ENCODE measurements at regions not wholly inside any gene's neighbourhood (a gene's known extent, or its start where the extent isn't known, plus 50 kb on each side); places are given as distances from the start of the nearest gene placed in this dataset.

DNA sequence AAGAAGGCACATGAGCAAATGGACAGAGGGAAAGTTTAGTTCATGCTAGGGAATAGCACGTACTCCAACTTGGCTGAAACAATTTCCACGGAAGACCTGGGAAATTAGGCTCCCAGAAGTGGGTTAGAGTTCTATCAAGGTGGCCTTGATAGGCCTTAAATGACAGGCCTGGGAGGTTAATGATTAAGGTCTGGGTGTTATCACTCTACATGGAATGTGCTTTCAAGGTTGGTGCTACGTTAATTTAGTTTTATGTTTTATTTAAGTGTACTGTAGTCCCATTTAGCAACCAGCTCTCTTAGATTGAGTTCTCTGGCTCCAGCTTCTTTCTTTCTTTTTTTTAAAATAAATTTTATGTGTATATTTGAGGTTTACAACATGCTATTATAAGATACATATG is 121.4 kb upstream of the MEF2C start:
- DNase-seq = no peak

DNA sequence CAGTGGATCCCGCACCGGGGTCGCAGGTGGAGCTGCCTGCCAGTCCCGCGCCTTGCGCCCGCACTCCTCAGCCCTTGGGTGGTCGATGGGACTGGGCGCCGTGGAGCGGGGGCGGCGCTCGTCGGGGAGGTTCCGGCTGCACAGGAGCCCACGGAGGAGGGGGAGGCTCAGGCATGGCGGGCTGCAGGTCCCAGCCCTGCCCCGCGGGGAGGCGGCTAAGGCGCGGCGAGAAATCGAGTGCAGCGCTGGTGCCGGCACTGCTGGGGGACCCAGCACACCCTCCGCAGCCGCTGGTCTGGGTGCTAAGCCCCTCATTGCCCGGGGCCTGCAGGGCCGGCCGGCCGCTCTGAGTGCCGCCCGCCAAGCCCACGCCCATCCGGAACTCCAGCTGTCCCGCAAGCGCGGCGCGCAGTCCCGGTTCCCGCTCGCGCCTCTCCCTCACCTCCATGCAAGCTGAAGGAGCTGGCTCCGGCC is 120.6 kb upstream of the MEF2C start:
- no peak for DNase-seq

DNA sequence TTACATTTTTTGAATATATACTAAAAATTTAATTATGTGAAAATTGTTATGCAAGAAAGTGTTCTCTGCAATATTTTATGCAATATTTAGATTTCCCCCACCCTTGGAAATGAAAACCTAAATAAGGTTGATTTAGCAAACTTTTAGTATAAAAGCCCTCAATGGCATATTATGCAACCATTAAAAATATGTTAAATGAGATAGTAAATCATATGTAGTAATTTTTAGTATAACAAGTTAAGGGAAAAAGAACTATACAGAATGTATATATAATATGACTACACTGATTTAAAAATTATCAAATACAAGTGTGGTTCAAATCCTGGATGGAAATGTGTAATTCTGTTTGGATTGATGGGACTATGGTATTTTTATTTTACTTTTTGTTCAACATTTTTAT is 116.9 kb upstream of the MEF2C start:
- DNase-seq = no peak

DNA sequence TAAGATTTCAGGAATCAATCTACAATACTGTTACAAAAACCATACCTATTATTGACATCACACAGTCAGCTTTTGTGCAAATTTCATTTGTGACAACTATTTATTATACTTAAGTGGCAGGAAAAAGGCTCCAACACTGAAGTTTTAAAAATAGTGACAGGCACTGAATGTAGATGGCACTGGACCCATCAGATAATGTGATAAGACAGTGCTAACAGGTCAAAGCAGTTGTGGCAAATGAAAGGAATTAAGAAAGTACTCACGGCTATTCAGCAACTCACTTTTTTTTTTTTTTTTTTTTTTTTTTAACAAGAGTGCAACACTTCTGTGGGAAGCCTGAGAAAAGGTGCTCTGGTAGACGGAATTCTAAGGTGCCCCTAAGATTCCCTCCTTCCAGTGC is 115.0 kb upstream of the MEF2C start:
- DNase-seq = no peak

DNA sequence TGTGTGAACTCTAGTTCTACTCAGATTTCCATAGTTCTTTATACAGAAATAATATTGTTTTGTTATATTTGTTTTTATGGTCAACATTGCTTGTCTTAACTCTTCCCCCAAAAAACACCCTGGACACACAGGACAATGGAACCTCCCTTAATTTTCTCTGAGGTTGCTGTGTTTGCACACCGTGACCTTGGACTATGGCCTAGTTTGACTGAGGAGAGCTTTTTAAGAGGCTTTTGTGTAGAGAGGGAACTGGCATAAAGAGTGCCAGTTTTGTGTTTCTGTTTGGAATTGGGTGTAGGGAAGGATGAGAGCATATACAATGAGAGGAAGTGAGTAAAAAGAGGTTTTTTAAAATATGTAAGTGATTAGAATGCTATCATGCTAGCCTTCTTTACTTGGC is 101.1 kb upstream of the MEF2C start:
- DNase-seq = no peak

DNA sequence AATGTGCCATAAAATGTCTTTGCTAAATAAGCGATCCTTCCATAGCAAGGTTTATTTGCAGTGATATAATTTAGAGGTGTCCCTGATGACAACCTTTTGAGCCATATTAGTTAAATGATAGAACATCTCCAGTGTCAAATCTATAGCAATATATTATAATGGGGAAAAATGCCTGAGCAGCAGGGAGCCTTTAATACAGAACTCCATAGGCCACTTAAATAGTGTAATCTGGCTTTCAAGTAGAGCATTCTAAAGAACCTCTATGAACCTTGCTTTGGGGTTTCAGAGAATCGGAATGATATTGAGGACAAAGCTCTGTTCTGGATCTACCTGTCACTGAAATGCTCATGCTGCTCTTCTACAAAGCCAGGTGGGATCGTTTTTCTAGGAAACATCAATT is 96.7 kb upstream of the MEF2C start:
- DNase-seq = no peak

DNA sequence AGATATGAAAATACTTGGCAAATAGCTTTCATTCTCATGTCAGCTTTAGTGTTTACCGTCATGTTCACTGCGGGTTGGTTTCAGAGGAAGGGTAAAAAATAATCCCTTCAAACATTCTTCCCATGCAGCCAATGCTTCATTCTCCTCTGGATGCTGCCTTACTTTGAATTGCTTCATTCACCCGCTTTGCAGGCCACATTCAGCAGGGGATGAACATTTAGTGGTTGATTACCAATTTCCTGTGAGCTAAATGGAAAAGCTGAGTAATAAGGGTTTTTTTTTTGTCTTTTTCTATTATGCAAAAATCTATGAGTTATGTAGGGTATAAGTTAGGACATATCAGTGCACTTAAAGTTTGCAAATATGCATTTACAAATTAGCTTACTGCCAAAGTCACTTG is 96.3 kb upstream of the MEF2C start:
- no peak for DNase-seq

DNA sequence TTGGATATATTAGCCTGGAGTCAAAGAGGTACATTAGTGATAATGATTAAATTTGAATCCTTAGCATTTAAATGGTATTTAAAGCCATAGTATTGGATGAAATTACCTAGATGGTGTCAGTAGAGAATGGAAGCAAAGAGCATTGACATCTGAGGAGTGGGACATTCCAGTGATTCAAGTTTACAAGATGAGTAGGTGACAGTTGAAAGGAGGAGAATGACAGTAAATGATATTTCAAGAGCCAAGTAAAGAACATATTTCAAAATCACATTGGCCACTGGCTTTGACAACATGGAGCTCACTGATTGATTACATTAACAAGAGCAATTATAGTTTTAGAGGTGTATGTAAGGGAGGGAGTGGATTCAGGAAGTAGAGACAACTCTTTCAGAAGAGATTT is 93.9 kb upstream of the MEF2C start:
- no peak for DNase-seq

DNA sequence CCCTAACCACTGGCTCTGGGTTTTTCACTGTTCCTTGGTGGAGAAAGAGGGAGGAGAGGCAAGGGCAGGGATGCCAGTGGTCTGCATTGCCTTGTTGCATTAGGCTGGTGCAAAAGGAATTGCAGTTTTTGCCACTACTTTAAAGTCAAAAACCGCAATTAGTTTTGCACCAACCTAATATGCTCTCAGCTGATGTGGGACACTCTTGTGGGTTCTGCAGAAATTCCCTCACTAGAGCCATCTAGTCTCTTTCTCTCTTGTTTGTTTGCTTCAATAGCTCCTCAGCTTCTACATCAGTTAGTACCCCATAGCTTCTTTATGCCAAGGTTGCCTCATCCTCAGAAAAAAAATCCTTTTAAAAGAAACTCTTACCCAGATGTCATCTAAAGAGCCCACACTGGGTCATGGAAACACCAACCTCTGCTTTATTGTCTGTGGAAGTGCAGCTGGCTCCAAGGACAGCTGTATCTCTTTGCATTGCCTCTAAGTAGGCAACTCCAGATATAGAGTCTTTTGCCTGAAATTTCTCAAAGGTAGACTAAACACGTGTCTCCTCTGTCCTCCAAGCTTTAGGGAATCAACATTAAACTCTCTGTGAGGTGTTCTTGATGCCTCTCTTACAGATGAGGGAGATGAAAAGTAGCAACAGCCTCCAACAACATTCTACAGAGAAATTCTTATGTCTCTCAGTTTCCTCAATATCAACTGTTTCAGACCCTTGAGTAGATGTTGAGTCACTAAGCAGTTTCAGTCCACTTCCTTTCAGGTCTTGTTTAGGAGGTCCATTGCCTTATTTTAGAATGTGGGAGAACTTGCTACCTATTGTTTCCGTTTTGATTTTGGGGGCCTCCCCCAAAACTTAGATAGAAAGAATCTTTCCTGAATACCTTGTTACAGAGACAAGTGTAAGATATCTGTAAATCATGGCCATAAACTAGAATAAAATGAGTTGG is 84.9 kb upstream of the MEF2C start:
- no peak for DNase-seq

DNA sequence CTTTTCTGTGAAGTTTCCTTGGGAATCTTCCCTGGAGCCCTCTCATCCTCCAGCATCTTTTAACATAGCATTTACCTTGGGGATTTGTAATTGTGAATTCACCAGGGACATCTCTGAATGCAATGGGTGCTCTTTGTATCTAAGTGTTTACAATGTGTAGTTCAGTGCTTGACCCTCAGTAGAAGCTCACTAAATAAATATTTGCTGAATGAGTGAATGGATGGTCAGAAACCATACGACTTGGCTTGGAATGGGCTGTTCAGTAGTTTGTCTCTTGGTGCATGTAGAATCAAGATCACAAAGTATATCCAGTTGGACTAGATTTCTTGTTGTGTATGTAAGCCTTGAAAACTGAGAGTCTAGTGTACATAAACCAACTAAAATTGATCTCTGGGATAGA is 81.8 kb upstream of the MEF2C start:
- no peak for DNase-seq

DNA sequence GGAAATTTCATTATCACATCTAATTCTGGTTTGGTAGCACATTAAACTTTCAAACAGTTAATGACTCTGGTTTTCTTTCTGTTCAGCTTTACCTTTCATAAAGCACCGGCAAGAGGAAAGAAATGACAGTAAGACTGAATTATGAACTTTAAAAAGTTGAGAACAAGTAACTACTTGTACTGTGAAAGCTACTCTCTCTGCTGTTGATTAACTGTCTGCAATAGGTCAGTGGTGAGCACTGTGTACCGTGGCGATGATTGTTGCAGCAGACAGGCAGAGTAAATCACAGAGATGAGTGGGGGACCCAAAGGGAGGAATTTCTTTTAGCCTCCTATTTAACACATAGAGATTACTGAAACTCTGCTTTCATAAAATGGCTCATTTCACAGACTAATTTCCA is 74.0 kb upstream of the MEF2C start:
- no peak for DNase-seq

DNA sequence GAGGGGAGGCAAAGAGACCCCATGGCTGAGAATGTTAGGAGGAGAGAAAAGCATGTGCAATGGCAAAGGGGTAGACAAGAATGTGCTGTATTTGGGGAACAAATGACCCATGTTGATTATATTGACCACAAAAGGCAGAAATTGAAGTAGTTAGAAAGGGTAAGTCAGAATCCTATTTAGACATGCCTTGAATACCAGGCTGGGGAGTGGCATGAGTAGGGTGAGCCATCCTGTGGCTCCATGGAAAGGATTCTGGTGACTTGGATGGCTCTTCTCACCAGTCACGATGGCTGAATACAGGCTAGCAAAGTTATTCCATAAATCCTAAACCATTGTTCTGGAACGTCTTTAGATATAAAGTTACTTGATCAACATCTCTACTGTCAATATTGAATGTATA is 73.4 kb upstream of the MEF2C start:
- DNase-seq = no peak

DNA sequence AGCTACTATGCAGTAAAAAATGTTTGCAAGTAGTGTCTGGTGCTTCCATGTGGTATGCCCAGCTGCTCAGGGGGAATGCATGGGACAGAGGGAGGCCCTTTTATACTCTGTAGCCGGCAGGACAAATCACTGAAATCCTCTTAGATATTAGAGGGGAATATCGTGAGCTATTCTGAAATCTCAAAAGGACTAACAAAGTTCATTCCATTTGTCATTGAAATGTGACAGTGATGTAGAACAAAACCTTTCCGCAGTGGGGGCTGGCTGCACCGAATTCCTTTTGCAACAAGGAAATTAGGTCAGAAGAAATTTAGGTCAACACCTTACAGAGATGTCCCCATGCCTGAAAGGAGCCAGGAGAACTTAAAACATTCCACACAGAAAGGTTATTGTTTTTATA is 72.4 kb upstream of the MEF2C start:
- DNase-seq = no peak

DNA sequence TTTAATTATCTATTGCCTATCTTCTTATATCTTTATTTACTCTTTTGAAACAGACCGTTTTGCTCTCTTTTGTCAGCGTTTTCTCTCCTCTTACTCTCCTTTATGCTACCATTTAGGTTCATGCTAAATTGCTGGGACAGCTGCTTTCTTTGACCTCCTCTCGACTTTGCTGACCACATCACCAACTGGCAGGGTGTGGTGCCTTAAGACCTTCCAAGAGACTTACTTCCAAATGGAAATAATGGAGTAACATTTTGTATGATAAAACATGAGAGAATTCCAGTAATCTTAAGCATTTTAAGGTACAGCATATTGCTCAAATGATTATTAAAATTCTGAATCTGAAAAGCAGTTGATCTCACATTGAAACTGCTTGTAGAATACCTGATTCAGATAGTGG is 71.5 kb upstream of the MEF2C start:
- no peak for DNase-seq

DNA sequence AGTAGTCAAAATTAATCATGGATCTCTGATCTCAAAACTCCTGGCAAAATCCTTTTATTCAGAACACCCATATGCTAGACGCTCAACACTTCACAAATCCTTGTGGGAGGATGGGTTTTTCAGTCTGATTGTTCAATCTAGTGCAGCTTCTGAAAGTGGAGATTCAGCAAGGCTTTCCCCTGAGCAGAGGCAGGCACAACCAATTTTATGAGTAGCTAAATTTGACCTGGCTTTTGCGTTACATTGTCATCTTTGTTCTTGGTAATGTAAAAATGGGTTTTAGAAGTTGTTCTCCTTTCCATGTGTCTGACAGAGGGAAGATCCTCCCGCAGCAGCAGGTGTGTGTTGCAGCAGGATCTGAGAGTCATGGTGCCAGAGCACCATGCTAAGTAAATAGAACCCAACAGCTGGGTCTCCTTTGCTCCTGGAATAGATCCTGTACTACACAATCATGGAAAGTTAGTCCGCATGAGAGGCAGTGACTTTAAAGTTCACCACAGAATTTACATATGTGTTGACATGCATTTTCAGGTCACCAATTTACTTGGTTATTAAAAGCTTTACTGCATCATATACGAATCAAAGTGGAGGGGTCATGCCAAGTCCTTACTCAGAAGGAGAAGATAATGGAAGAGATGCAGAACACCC is 70.1 kb upstream of the MEF2C start:
- DNase-seq = no peak

DNA sequence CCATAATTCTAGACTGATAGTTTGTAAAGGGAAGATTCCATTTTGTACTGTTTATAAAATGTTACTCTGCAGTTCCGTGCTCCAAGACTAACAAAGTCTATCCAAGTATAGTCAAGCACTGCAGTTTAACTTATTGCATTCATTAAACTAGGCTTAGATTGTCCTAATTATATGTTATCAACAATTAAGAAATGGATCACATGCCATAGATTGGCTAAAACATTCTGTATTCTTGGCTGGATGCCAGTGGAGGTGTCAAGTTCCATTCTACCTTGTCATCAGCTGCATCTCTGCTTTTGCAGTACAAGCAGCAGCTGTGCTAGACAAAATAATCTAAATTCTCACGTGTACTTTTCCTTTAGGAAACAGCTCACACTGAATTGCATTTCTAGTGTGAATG is 69.4 kb upstream of the MEF2C start:
- DNase-seq = no peak

DNA sequence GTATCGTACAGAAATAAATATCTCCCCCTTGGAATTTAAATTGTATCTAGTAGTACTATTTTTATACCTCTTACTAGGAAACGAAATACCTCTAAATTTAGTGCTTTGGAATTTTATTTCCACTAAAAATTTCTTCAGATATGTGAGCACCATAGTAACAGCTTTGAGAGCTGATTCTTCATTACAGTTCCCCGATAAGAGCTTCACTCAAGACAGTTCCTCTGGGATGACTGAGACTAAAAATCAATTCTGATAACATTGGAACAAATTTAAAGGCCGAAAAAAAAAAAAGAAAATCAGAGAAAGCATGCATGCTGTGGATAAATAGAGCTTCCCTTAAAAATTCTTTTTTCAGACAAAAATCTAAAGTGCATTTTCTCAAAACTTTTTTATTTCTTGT is 68.5 kb upstream of the MEF2C start:
- DNase-seq = no peak

DNA sequence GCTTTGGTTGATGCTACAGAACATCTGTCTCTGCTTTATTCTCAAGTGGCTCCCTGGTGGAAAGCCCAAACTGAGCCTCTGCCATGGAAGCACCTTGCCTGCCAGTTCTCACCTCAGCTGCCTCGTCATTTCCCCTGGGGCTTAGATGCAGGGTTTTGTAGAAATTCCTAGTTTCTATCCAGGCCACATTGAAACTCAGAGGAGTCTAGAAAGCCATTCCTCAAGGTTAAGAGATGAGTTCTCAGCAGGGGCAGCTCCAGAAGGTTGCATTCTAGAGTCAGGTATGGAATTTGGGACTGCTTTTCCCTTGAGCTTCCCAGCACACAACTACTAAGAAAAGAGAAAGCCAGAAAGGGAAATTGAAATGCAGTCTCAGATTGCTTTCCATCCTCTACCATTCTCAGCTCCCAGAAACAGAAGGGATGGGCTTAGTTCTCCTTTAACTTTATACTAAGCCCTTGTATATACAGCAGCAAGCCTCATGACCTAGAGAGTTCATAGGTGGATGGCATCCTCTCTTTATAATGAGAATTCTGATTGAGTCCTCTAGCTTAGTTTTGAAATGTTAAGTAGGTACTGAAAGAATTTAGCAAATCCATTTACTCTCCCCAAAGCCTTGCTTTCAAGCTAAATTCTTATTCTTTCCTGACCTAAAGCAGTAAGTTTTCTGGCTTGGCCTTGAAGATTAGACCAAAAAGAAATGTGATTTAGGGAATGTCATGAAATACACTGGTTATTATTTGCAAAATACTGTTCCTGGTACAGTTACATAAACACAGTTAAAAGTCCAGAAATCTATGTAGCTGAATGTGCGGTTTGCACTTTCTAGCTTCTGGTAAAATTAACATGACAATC is 66.0 kb upstream of the MEF2C start:
- no peak for DNase-seq

DNA sequence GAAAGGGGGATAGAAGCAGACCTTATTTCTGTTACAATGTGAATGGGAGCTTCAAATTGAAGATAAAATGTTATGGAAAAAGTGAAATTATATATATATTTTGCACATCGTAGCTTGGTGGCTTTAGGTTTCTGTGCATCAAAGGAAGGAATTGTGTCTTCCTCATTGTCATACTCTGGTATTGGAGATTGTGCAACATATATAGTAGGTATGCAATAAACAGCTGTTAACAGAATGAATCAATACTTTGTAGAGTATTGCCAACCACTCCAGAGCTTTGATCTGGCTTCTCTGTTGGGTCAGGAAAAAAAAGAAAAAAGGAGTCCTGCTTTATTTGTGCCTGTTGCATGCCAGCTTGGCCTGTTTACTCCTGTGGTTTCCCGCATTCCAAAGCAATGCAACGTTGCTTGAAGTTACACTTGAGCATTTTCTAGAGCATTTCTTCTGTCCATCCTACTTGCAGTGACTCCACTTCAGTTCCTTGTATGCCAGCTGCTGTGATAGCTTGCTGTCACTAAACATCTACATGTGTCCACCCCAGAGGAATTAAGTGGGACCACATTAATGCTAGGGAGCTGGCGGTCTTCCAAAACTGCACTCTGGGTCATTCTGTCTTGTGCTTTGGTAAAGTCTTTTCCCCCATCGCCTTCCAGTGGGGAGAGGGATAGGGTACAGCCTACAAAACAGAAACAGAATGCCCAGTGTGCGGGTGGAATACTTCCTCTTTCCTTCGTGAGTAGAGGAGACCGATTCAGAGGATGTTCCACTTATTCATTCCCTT is 62.0 kb upstream of the MEF2C start:
- no peak for DNase-seq

DNA sequence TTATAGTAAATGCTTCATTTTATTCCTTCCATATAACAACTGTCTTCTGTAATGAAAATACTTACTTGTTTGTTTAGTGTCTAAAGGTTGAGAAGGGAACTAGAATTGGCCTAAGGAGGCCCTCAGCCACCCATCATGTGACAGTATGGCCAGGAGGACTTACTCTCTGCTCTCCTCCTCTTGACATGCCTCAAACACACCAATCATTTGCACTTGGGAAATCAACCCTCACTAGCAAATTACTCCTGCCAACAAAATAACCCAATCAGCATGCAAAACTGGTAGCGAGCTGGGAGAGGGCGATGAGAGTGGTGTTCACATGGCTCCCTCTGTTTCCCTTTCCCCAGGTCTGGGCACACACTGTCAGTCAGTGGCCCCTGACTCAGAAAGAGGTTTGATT is 58.6 kb upstream of the MEF2C start:
- DNase-seq = no peak

DNA sequence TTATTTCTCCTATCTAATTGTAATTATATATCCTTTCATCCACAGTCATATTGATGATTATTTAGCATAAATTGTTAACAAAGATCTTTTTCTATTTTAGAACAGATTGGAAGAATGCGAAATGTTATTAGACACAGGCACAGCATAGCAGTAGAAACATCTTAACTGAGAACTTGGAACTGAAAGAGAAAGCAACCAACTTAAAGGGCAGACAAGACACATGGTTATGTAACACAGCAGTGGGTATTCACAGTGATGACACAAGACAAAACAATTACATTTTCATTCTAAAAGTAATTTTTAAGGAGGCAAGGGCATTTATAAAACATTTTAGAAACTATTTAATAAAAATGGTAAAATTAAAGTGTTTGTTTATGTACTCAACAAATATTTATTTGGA is 57.7 kb upstream of the MEF2C start:
- DNase-seq = no peak

DNA sequence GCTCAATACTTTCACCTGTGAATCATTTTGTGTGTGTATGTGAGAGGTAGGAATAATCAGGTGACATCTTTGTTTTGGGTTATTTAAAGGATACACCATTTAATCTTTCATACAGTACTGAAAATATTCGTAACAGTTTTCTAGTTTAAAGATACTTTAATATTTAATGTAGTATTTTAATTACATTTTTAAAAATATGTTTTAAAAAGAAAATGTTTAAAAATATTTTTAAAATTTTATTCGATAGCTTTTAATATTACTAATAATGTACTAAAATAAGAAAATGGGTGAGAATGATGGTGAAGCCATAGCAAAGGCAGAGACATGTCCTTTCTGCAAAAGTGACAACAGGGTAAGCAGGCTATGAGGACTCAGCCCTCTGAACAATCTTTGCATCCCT is 56.3 kb upstream of the MEF2C start:
- no peak for DNase-seq

DNA sequence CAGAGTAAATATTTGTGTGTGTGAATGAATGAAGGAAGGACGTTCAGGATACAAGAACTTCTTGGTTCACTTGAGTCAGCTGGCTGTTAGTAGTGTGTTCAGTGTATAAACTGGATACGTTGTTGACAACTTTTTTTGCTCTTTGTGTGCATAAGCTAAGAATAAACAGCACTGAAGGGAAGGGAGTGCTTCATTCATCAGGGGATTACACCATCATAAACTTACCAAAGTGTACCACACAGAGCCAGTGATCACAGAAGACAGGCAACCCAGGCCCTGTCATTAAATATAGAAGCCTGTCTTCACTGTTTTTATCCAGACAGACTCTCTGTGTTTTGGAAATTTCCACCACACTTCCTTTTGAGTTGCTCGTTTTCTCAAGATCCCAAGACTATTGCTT is 55.5 kb upstream of the MEF2C start:
- no peak for DNase-seq

Measured in effector CD4-positive, alpha-beta T cell (primary cell).